ENCODE measurements at regions not wholly inside any gene's neighbourhood (a gene's known extent, or its start where the extent isn't known, plus 50 kb on each side); places are given as distances from the start of the nearest gene placed in this dataset.

DNA sequence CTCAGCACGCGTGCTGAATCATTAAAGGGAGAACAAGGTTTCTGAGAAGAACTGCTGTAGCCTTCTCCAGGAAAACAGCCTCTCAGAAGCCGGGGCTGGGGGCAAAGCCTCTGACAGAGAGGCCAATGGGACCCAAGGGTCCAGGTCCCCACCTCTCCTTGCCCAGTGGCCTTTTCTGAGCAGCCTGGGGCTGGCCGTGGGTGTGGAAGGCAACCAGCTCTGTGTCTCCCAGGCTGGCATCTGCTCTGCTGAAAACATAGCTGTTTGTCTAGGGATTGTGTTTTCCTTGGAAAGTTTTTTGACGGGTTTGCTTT lies 261.2 kb downstream of the NPHP4 start:
- TF ChIP-seq POLR2A (IDR thresholded peaks at IDR 0.05), result no peak
- TF ChIP-seq, protein P1, sequence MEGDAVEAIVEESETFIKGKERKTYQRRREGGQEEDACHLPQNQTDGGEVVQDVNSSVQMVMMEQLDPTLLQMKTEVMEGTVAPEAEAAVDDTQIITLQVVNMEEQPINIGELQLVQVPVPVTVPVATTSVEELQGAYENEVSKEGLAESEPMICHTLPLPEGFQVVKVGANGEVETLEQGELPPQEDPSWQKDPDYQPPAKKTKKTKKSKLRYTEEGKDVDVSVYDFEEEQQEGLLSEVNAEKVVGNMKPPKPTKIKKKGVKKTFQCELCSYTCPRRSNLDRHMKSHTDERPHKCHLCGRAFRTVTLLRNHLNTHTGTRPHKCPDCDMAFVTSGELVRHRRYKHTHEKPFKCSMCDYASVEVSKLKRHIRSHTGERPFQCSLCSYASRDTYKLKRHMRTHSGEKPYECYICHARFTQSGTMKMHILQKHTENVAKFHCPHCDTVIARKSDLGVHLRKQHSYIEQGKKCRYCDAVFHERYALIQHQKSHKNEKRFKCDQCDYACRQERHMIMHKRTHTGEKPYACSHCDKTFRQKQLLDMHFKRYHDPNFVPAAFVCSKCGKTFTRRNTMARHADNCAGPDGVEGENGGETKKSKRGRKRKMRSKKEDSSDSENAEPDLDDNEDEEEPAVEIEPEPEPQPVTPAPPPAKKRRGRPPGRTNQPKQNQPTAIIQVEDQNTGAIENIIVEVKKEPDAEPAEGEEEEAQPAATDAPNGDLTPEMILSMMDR (IDR thresholded peaks at IDR 0.05), result no peak
